Peyer's patch (tissue), 4 donors: ENCODE measurements at regions not wholly inside any gene's neighbourhood (a gene's known extent, or its start where the extent isn't known, plus 50 kb on each side); places are given as distances from the start of the nearest gene placed in this dataset.

Experiments
- DNase-seq, 3 donors: peaks; one replicate each; pipeline ENCODE4 v3.0.0-alpha.2; 2017 to 2019
- H3K27ac ChIP-seq, 4 donors: fragments of 200-600 bp; sonication (generic); one replicate each; pipeline ENCODE4 v1.5.1; 2016 to 2019
- H3K27me3 ChIP-seq, 2 donors: fragments of 200-600 bp; sonication (generic); one replicate each; pipeline ENCODE4 v1.5.1; 2019
- H3K36me3 ChIP-seq, 3 donors: fragments of 200-600 bp; sonication (generic); one replicate each; pipeline ENCODE4 v1.5.1; 2016 to 2019
- H3K4me1 ChIP-seq, 4 donors: fragments of 200-600 bp; sonication (generic); one replicate each; pipeline ENCODE4 v1.5.1; 2016 to 2019
- H3K4me3 ChIP-seq, 4 donors: fragments of 200-600 bp; sonication (generic); 1 replicate in 3 of 4; 2 replicates in 1 of 4; pipeline ENCODE4 v1.5.1; 2016 to 2019; ENCODE audit warnings: mild to moderate bottlenecking in 1 of 4
- H3K9me3 ChIP-seq, 4 donors: fragments of 200-600 bp; sonication (generic); one replicate each; pipeline ENCODE4 v1.5.1; 2016 to 2019; ENCODE audit warnings: mild to moderate bottlenecking in 1 of 4
- POLR2A ChIP-seq, 2 donors: fragments of 450-650 bp; IDR thresholded peaks; one replicate each; pipeline ENCODE4 v1.5.1; 2017; ENCODE audit warnings: antibody characterized with exemption in 2 of 2, mild to moderate bottlenecking in 2 of 2, moderate library complexity in 2 of 2
- TF ChIP-seq, protein P1 (sequence below), 6 experiments: fragments of 450-650 bp in 4 of 6; fragments of 200-600 bp in 2 of 6; sonication (generic) in 1 of 6; IDR thresholded peaks; one replicate each; pipeline ENCODE4 v1.5.1; 2017 to 2019; ENCODE audit warnings: antibody characterized with exemption in 6 of 6, mild to moderate bottlenecking in 3 of 6, moderate library complexity in 1 of 6

GRCh38 chr13:67298297-67298696 is 68.2 kb upstream of the PCDH9 start:
- no peaks in the 10 kb centered on the region for H3K36me3 ChIP-seq
- no peak overlapping the region for H3K4me3 ChIP-seq
- no peak overlapping the region for H3K27ac ChIP-seq
- H3K27me3 ChIP-seq: no peaks in the 10 kb centered on the region
- H3K9me3 ChIP-seq: no peaks in the 10 kb centered on the region
- TF ChIP-seq, protein P1, sequence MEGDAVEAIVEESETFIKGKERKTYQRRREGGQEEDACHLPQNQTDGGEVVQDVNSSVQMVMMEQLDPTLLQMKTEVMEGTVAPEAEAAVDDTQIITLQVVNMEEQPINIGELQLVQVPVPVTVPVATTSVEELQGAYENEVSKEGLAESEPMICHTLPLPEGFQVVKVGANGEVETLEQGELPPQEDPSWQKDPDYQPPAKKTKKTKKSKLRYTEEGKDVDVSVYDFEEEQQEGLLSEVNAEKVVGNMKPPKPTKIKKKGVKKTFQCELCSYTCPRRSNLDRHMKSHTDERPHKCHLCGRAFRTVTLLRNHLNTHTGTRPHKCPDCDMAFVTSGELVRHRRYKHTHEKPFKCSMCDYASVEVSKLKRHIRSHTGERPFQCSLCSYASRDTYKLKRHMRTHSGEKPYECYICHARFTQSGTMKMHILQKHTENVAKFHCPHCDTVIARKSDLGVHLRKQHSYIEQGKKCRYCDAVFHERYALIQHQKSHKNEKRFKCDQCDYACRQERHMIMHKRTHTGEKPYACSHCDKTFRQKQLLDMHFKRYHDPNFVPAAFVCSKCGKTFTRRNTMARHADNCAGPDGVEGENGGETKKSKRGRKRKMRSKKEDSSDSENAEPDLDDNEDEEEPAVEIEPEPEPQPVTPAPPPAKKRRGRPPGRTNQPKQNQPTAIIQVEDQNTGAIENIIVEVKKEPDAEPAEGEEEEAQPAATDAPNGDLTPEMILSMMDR (IDR thresholded peaks at IDR 0.05): no peak
- no peak for TF ChIP-seq POLR2A (IDR thresholded peaks at IDR 0.05)
- H3K4me1 ChIP-seq: no peaks in the 10 kb centered on the region
- no peak for DNase-seq

DNA sequence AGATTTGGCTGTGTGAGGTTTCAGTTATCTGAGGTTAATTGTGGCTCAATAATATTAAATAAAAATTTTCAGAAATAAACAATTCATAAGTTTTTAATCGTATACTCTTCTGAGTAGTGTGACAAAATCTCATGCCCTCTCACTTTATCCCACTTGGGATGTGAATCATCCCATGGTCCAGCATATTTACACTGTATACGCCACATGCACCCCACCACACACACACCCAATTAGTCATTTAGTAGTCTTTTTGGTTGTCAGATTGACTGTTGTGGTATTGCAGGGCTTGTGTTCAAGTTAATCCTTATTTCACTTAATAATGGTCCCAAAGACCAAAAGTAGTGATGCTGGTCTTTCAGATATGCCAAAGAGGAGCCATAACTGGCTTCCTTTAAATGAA is 66.4 kb upstream of the PCDH9 start:
- no peak for TF ChIP-seq POLR2A (IDR thresholded peaks at IDR 0.05)
- TF ChIP-seq, protein P1 (IDR thresholded peaks at IDR 0.05): no peak
- no peaks in the 10 kb centered on the region for H3K4me1 ChIP-seq
- no peak overlapping the region for H3K4me3 ChIP-seq
- no peak overlapping the region for H3K27ac ChIP-seq
- H3K36me3 ChIP-seq: no peaks in the 10 kb centered on the region
- no peaks in the 10 kb centered on the region for H3K9me3 ChIP-seq
- H3K27me3 ChIP-seq: no peaks in the 10 kb centered on the region
- DNase-seq: no peak

- DNase-seq: no peak
- Histone ChIP-seq H3K36me3 (no peaks in the 10 kb centered on the region), H3K27me3 (no peaks in the 10 kb centered on the region), H3K4me1 (no peaks in the 10 kb centered on the region), H3K4me3 (no peak overlapping the region), H3K27ac (no peak overlapping the region), H3K9me3 (no peaks in the 10 kb centered on the region)
- TF ChIP-seq POLR2A (IDR thresholded peaks at IDR 0.05): no peak
- TF ChIP-seq, protein P1 (IDR thresholded peaks at IDR 0.05): no peak
Measured at GRCh38 chr13:67292886-67293285, 62.8 kb upstream of the PCDH9 start.

- Histone ChIP-seq H3K27ac (no peak overlapping the region), H3K4me3 (no peak overlapping the region), H3K9me3 (no peaks in the 10 kb centered on the region), H3K36me3 (no peaks in the 10 kb centered on the region), H3K27me3 (no peaks in the 10 kb centered on the region), H3K4me1 (no peaks in the 10 kb centered on the region)
- no peak for DNase-seq
- TF ChIP-seq, protein P1 (IDR thresholded peaks at IDR 0.05): no peak
- no peak for TF ChIP-seq POLR2A (IDR thresholded peaks at IDR 0.05)
Measured at GRCh38 chr13:67285611-67286010, 55.5 kb upstream of the PCDH9 start.

DNA sequence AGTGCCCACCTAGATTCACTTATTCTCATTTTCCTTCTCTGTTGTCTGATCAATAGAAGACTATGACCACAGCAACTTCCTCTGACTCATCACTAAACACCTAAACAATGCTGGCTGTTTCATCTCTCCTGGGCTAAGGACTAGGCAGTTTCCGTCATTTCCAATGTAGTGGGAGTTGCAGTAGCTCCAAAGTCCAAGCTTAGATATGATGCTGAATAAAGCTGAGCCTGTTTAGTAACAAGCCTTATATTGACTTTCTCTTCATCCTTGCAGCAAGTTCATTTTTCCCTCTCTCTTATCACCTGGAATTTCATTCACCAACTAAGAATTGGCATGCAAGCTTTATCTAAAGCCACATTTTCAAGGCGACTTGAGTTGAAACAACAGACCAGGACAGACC is 53.5 kb upstream of the PCDH9 start:
- TF ChIP-seq, protein P1 (IDR thresholded peaks at IDR 0.05): no peak
- TF ChIP-seq POLR2A (IDR thresholded peaks at IDR 0.05): no peak
- H3K9me3 ChIP-seq: no peaks in the 10 kb centered on the region
- no peak for DNase-seq
- no peaks in the 10 kb centered on the region for H3K36me3 ChIP-seq
- H3K27me3 ChIP-seq: no peaks in the 10 kb centered on the region
- no peak overlapping the region for H3K4me3 ChIP-seq
- no peak overlapping the region for H3K27ac ChIP-seq
- H3K4me1 ChIP-seq: no peaks in the 10 kb centered on the region

DNA sequence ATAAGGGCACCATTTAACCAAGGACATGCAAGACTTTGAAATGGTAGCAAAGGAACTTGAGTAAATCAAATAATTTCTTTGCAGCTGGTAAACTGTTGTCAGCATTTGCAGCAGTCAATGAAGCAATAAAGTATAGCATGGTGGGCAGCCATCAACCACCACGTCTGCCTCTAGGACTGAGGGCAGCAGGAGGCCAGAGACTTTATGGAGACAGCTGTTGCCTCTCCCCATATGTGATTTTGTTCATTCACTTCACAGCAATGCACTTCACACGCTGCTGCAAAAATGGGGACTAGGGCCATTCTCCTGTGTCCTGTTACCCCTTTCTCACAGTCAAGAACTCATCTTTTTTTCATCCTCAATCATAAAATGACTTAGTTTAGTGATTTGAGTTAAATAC is 51.3 kb upstream of the PCDH9 start:
- TF ChIP-seq, protein P1 (IDR thresholded peaks at IDR 0.05): no peak
- no peak for TF ChIP-seq POLR2A (IDR thresholded peaks at IDR 0.05)
- Histone ChIP-seq H3K9me3 (no peaks in the 10 kb centered on the region), H3K4me1 (no peaks in the 10 kb centered on the region), H3K27me3 (no peaks in the 10 kb centered on the region), H3K4me3 (no peak overlapping the region), H3K36me3 (no peaks in the 10 kb centered on the region), H3K27ac (no peak overlapping the region)
- DNase-seq: no peak
